Keratinocyte (primary cell): ENCODE measurements at regions not wholly inside any gene's neighbourhood (a gene's known extent, or its start where the extent isn't known, plus 50 kb on each side); places are given as distances from the start of the nearest gene placed in this dataset.

Source experiments
- CTCF ChIP-seq, 3 experiments: IDR thresholded peaks in 1 of 3; conservative IDR thresholded peaks in 1 of 3; optimal IDR thresholded peaks in 1 of 3; 2 replicates in 2 of 3; 3 replicates in 1 of 3; pipeline versions ENCODE3 to v1.5.1; 2011; ENCODE audit warnings: low read length in 3 of 3, mild to moderate bottlenecking in 3 of 3, moderate library complexity in 2 of 3, control low read depth in 1 of 3, inconsistent platforms in 1 of 3; ENCODE audit not compliant: insufficient read depth in 2 of 3; ENCODE audit errors: extremely low read depth in 1 of 3
- EZH2 ChIP-seq: IDR thresholded peaks from one replicate; pipeline ENCODE4 v1.6.1; 2012; ENCODE audit warnings: inconsistent platforms, mild to moderate bottlenecking, low read length, moderate library complexity

GRCh38 chr17:69872675-69873262 is 202.3 kb upstream of the KCNJ16 start:
- TF ChIP-seq CTCF (optimal IDR thresholded peaks at IDR 0.05 in 1 of 3, IDR thresholded peaks at IDR 0.05 in 1 of 3, conservative IDR thresholded peaks at IDR 0.05 in 1 of 3; ENCODE audit: extremely low read depth in 1 of 3, insufficient read depth in 2 of 3, low read length in 3 of 3) (no peak), EZH2 (no peak)
